Ishikawa (cell line): ENCODE measurements at regions not wholly inside any gene's neighbourhood (a gene's known extent, or its start where the extent isn't known, plus 50 kb on each side); places are given as distances from the start of the nearest gene placed in this dataset.

Source experiments
- CREB1 ChIP-seq: IDR thresholded peaks from 2 replicates; pipeline ENCODE4 v1.6.1; 2012; ENCODE audit warnings: low read depth
- EGR1 ChIP-seq: IDR thresholded peaks from 2 replicates; pipeline ENCODE4 v1.6.1; 2012
- EP300 ChIP-seq: IDR thresholded peaks from 2 replicates; pipeline ENCODE4 v1.6.1; 2012; ENCODE audit warnings: borderline replicate concordance
- FOXM1 ChIP-seq: IDR thresholded peaks from 2 replicates; pipeline ENCODE4 v1.6.1; 2012; ENCODE audit warnings: low read depth, borderline replicate concordance
- NFIC ChIP-seq: IDR thresholded peaks from 2 replicates; pipeline ENCODE4 v1.6.1; 2012
- RAD21 ChIP-seq: IDR thresholded peaks from 2 replicates; pipeline ENCODE4 v1.6.1; 2012; ENCODE audit warnings: low read depth
- TCF12 ChIP-seq: IDR thresholded peaks from 2 replicates; pipeline ENCODE4 v1.6.1; 2012; ENCODE audit warnings: low read depth
- TEAD4 ChIP-seq: IDR thresholded peaks from 2 replicates; pipeline ENCODE4 v1.6.1; 2012
- YY1 ChIP-seq: IDR thresholded peaks from 2 replicates; pipeline ENCODE4 v1.6.1; 2012; ENCODE audit warnings: low read depth
- ZBTB7A ChIP-seq: IDR thresholded peaks from 2 replicates; pipeline ENCODE4 v1.6.1; 2012; ENCODE audit warnings: low read depth
- TF ChIP-seq, protein P1 (sequence below): IDR thresholded peaks from 2 replicates; pipeline ENCODE4 v1.6.1; 2012
- TF ChIP-seq, protein P2 (sequence below): IDR thresholded peaks from 2 replicates; pipeline ENCODE4 v1.6.1; 2012; ENCODE audit warnings: low read depth, mild to moderate bottlenecking

DNA sequence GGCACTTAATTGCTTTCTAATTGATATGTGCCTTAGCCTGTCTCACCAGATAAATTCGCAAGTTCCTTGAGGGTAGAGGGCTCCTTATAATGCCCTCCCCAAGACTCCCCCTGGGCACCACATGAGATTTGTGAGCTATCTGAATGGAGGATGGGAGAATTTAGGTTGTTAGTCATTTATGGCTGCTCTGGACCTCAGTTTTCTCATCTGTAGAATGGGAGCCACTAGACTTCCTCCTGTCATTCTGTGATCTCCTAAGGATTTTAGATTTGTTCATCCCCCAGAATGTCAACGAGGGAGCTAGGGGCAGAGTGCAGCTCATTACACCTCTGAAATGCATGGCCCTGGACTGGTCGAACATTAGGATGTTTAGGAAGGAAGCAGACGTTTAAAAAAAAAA lies 294.6 kb downstream of the MIAT start:
- TF ChIP-seq EP300 (no peak), RAD21 (no peak), TEAD4 (no peak), FOXM1 (no peak), NFIC (no peak), EGR1 (no peak), YY1 (no peak), TCF12 (no peak), ZBTB7A (no peak), CREB1 (no peak)
- TF ChIP-seq, protein P1, sequence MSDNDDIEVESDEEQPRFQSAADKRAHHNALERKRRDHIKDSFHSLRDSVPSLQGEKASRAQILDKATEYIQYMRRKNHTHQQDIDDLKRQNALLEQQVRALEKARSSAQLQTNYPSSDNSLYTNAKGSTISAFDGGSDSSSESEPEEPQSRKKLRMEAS = no peak
- TF ChIP-seq, protein P2, sequence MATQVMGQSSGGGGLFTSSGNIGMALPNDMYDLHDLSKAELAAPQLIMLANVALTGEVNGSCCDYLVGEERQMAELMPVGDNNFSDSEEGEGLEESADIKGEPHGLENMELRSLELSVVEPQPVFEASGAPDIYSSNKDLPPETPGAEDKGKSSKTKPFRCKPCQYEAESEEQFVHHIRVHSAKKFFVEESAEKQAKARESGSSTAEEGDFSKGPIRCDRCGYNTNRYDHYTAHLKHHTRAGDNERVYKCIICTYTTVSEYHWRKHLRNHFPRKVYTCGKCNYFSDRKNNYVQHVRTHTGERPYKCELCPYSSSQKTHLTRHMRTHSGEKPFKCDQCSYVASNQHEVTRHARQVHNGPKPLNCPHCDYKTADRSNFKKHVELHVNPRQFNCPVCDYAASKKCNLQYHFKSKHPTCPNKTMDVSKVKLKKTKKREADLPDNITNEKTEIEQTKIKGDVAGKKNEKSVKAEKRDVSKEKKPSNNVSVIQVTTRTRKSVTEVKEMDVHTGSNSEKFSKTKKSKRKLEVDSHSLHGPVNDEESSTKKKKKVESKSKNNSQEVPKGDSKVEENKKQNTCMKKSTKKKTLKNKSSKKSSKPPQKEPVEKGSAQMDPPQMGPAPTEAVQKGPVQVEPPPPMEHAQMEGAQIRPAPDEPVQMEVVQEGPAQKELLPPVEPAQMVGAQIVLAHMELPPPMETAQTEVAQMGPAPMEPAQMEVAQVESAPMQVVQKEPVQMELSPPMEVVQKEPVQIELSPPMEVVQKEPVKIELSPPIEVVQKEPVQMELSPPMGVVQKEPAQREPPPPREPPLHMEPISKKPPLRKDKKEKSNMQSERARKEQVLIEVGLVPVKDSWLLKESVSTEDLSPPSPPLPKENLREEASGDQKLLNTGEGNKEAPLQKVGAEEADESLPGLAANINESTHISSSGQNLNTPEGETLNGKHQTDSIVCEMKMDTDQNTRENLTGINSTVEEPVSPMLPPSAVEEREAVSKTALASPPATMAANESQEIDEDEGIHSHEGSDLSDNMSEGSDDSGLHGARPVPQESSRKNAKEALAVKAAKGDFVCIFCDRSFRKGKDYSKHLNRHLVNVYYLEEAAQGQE = no peak
